NCI-H128 (cell line): ENCODE measurements at regions not wholly inside any gene's neighbourhood (a gene's known extent, or its start where the extent isn't known, plus 50 kb on each side); places are given as distances from the start of the nearest gene placed in this dataset.

Experiments used
- DNase-seq: peaks from one replicate; lab custom pipeline; 2025; ENCODE audit not compliant: unreplicated experiment; lab: John Stamatoyannopoulos, UW

- DNase-seq = no peak
Measured at GRCh38 chr14:54306806-54307205, 90.0 kb upstream of the CDKN3 start.

- DNase-seq = no peak
Measured at GRCh38 chr14:54309615-54310014, 87.2 kb upstream of the CDKN3 start.

DNA sequence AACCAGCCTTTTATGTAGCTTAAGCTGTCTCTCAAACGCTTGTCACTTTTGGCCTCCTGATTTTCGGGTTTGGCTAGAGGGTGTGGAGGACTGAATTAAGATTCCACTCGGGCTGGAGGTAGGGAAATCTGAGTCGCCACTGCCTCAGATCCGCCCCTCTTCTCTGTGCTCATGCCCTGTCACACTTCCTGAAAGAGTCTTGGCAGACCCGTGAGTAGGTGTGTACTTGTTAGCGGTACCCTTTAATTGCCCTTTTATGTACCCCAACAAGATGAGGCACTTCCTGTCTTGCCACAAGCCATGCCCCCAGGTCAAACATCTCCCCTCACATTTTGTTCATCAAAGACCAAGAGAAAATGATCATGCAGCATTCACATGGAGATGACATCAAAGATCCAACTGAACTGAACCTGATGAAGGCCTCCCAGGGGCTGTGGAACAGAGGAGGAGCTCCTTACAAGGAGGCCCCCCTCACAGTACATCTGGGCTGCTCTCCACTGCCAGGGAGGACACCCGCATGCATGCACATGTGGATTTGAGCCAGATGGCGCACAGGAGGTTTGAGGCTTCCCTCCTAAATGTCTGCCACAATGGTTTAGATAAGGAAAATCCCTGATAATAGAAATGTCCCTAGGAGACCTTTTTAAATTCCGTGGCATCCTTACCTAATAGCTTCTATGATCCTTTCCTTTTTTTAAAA is 86.5 kb upstream of the CDKN3 start:
- no peak for DNase-seq

DNA sequence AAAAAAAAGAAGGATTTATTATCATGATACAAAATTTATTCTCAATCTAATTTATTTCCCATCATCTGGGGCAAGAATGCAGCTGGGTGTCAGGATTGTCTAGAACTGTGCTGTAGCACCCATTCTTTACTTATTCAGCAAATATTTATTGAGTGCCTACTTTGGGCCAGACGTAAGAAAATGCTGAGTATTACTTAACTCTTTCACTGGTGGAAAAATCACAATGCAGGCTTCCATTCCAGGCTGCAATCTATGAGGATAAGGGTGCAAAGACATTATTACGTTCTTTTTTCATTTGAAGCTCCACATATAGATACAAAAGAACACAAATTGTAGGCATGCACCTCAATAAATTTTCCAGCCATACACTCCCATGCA is 86.0 kb upstream of the CDKN3 start:
- DNase-seq = no peak

DNA sequence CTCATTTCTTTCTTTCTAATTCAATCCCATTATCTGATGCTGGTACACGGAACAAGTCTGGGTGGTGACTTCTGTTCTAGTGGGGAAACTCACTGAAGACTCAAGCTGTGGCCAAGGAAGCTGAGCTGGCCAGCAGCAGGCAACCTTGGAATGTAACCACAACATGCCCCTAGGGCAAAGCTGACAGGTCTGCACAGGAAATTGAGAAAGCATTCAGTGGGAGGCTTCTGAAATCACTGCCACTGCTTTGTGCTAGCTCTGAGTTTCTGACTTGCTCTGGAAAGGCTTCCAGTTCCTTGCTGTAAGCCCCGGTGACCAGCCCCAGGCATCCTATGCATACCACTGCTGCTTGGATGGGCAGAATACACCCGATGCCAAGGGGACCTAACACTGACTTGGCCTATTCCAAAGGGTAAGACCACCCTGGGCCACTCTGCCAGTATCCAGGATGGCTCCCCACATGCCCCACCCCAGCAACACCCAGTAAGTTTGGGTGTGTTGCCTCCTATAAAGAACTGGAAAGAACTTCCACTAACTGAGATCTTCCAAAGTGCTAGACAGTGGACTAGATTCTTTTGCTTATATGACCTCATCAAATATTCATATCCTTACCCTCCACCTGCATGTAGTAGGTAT is 84.5 kb upstream of the CDKN3 start:
- no peak for DNase-seq

DNA sequence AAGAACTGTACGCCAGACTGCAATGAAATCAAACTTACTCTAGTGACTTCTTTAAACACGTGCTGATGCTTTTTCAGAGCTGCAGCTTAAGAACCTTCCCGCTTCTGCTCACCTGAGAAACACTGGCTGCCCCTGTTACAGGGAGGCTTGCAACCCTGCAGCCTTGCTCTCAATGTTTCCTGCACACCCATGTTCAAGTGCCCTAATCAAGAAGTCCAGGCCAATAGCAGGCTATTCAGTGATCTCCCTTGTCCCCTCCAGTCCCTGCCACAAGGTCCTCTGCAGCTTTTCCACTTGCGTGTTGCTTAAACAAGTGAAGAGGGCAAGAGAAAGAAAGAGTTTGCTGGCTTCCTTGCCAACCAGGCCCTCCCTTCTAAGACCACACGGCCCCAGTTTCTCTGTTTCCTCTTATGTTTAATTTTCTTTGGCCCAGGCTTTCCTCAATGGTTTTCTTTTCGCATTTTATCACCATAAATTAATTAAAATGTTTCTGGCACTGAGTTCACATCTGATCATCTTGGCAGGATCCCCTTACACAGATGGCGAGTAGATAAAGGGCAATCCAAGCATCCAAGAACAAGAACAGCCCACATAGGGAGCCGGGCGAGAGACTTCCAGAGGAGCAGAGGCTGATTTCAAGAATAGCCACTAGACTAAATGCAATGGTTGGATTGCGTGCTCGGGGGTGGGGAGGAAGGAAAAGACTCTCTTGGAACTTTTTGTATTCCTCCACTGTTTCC is 82.3 kb upstream of the CDKN3 start:
- no peak for DNase-seq

GRCh38 chr14:54316652-54317051 is 80.2 kb upstream of the CDKN3 start:
- no peak for DNase-seq

DNA sequence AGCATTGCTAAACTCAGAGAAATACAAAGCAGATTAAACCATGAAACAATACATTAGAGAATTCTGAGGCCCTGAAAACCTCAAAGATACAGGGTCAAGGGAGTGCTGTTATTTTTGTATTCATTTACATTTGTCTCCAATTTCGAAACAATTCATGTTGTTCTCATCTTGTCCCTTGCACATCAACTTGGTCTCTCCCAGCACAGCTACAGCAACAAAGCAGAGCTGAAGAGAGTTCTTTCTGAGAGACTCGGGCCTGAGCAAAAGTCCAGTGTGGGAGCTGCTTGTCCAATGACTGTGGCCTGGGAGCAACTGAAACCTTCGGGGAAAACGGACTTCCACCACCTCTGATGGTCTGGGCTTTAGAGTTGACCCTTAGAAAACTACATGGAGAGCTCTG is 79.4 kb upstream of the CDKN3 start:
- no peak for DNase-seq

- DNase-seq = no peak
Measured at GRCh38 chr14:54322246-54322645, 74.6 kb upstream of the CDKN3 start.

DNA sequence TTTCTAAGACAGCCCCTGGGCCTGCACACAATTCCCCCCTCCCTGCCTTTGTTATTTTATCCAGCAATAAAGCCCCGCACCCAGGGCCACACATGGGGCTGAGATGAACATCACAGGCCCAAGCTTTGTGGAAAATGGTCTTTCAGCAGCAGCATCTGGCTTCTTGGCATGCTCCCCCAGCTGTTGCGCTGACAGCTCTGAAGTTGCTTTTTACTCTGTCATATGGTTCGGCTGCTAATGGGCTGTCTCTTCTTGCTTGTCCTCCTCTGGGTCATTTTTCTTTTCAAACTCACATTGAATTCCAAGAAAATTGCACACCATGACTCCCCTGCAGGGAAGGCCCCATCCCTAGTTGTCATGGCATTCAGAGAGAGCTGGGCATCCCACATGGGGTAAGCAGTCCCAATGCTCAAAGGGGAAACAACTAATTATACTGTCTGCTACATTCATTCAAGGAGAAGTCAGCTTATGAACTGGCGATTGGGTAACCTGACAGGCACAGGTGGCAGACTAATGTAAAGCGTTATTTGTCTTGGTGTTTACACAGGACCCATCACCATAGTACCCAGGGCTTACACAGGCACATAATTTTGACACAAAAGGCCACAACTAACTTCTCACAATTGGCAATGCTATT is 74.0 kb upstream of the CDKN3 start:
- no peak for DNase-seq

DNA sequence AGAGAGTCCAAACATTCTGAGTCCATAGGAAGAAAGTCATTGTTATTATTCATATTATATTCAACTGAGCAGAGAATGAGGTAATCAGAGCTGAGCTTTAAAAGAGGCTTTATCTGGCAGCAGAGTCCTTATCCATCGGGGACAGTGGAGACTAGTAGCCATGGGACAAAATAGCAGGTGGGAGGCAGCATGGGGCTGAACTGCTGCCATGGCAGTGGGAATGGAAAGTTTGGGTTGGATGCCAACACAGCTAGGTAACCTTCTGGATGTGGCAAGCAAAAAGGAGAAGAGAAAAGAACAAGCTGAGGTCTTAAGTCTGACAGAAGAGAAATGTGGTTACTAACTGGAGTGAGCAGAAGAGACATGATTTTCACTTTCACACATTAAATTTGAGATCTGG is 71.0 kb upstream of the CDKN3 start:
- no peak for DNase-seq

DNA sequence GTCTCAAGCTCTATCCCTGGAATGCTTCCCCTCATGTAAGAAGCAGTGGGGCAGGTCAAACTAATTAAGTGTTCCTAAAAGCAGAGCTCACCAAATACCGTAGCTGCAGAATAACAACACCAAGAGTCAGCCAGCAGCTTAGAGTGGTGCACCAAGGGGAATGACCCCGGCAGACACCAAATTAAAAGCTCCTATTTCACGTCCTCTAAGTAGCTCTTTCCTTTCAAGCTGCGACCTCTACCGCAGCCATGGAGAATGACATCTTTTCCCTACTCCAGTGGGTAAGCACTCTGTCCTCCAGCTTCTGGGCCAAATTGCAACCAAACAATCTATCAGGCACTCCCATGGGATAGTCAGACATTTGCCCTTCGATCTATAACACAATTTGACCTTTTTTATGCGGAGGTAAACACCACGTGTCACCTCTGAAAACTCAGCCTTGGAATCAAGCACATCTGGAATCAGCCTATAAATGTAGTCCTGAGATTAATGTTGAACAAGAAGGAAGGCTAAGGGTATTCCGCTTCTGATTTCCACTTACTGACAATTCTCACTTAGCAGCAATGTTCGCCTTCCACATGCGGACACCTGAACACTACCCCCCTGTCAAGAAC is 67.6 kb upstream of the CDKN3 start:
- peak; percentile 39 for DNase-seq

DNA sequence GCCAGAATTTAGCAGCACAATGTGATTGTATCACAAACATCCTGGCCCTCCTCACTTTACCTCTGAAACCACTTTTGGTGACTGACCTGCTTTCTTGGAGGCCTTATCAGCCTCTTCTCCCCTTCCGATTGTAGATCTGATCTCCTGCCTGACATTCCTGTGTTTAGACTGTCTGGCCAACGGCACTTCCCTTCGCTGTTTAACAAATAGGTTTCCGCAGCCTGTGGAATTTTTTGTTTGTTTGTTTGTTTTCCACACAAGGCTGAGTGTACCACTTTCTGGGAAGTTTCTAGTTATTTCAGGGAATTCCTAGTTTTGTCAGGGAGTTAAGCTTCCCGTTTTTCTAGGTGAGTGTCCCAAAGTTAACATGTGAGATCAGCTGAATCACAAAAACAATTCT is 65.9 kb upstream of the CDKN3 start:
- no peak for DNase-seq

DNA sequence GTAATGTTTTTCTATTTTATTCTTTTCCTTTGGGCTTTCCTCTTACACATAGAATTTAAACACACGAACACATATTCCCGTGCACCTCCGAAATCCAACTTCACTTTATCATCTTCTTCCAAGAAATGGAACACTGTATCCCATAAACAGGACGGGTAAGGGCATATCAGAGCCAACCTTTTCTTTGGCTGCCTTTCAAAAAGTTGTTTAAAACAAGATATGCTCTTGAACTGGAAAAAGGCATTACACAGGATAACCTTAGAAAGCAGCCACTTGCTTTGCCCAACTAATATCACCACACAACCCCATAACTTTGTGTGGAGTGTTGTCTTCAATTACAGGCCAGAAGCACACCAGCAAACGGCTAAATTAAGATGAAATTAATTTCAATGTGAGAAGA is 65.3 kb upstream of the CDKN3 start:
- DNase-seq = no peak

GRCh38 chr14:54332490-54332889 is 64.3 kb upstream of the CDKN3 start:
- no peak for DNase-seq

GRCh38 chr14:54333511-54333910 is 63.3 kb upstream of the CDKN3 start:
- no peak for DNase-seq

DNA sequence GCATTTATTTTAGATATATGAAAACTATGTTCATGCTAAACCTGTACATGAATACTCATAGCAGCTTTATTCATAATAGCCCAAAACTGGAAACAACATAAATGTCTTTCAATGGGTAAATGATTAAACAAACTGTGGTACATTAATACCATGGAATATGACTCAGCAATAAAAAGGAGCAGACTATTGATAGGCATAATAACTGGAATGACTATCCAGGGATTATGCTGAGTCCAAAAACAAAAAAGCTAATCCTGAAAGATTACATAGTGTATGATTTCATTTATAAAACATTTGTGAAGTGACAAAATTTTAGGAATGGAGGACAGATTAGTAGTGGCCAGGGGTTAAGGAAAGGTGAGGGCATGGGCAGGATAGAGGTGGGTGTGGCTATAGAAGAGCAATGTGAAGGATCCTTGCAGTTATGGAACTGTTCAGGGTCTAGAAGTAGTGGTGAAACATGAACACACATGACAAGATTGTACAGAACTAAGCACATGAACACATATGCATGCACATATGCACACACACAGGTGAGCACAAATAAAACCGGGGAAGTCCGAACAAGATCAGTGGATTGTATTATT is 61.1 kb upstream of the CDKN3 start:
- no peak for DNase-seq

DNA sequence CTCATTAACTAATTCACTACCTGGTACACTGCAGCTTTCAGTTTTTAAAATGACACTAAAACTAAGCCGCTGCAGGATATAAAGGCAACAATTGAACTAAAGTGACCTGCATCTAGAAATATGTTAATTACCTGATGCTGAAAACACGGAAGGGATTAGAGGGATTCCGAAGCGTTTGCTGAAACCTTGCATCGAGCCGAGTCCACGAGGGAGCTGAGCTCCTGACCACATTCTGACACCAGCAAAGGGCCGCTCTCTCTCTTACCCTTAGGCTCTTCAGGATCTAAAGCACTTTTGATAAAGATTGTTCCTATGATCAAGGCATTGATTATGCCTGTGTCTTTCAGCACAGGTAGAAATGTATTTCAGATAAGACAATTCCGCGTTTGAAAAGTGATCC is 59.5 kb upstream of the CDKN3 start:
- DNase-seq = no peak

DNA sequence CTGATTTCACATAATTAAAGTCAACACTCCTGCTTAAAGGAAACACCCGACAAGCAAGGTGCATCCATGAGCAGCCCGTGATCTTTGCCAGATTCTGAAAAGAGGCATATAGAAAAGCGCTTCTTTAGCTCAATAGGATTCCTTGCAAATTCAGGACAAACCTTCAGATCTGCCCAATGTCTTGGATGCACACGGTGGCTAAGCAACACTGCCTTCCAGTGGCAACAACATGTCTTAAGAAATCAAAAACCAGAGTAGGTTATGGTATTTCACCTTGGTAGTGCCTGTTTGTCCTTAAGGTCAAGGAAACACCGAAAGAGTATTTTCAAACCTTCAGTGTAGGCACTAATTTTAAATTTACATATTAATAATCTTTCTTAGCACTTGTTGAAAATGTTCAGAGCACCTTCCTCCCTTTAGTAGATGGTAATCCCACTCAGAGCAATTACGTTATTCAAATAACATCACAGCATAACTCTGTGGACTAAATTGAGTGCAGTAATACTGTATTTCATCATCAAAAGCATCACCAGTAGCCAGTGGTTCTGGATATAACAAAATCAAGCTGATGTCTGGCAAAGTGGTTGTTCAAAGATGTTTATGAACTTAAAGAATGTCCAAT is 58.0 kb upstream of the CDKN3 start:
- DNase-seq = no peak

GRCh38 chr14:54339771-54340170 is 57.0 kb upstream of the CDKN3 start:
- DNase-seq = no peak

DNA sequence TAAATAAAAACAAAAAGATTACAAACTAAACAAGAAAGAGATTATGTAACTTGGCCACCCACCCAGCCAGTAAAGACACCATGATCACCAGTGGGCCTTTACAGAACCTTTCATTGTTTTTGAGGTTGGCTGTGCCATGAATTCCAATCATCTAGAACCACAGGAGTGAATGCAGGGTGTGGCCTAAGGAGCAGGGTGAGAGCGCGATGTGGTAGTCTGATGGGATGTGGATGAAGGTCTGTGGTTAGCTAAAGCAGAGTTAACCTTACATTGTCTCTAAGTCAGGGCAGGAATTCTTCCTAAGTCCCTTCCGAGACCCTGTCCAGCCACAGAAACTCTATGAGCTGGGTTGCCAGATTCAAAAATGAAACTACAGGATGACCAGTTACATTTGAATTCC is 54.0 kb upstream of the CDKN3 start:
- no peak for DNase-seq
